Mucosa of gallbladder (tissue), 1 donor: ENCODE measurements at regions not wholly inside any gene's neighbourhood (a gene's known extent, or its start where the extent isn't known, plus 50 kb on each side); places are given as distances from the start of the nearest gene placed in this dataset.

Experiments used
- DNase-seq: peaks from one replicate; pipeline ENCODE4 v3.0.0-alpha.2; 2020; ENCODE audit warnings: low spot score
- donor health status: DM: no; HTN: no; CAD: no.

- no peak for DNase-seq
These were observed 742.1 kb upstream of the TENM4 start for GRCh38 chr11:80182901-80183300.

DNA sequence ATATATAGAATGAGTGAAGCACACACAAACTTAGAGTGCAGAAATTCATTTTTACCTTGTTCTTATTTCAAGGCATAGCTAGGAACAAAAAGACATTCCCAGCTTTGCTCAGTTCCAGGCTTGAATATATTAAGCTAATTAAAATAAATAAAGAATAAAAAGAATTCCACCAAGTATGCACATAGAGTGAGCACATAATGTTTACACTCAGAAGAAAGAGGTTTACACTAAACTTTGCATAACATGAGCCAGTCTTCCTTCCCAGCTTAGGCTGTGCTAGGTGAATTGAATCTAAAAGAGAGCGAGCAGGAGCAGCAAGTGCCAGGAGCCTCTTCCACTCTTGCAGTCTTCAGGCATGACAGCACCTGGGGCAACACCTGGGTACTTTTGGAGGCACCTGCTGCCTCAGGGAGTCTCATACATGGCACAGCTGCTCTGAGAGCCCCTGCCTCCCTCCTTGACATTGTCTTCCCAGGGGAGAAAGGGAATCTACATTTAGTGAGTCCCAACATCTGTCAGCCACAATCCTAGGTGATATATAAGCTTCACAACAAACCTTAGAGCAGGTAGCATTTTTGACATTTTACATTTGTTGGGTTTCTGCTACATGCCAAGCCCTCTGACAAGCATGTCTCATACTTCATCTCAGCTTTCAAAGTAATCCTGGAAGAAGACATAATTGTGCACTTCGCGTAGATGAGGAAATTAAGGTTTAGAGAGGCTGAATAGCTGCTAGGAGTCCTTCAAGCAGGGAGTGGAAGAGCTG, 732.7 kb upstream of the TENM4 start:
- no peak for DNase-seq

- DNase-seq: no peak
These were observed 728.0 kb upstream of the TENM4 start for GRCh38 chr11:80168796-80169195.

- no peak for DNase-seq
These were observed 726.9 kb upstream of the TENM4 start for GRCh38 chr11:80167766-80168165.

- DNase-seq: no peak
These were observed 724.9 kb upstream of the TENM4 start for GRCh38 chr11:80165744-80166143.

DNA sequence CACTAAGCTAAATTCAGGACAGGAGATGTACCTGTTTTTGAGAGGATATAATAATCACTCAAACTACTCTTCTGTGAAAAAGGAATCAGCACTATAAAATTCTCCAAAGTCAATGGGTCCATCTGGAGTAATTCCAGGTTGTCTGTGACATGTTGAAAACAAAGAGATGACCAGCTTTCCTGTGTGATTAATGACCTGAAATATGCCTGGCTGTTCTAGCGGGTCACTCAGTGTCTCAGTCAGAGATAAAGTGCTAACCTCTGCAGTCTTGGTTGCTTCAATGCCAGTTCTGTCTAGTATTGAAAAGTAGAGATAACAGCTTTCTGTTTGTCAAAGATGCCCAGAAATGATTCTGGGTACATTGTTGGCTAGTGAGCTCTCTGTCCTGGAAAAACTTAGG, 722.6 kb upstream of the TENM4 start:
- DNase-seq: no peak

GRCh38 chr11:80163011-80163410, 722.2 kb upstream of the TENM4 start:
- no peak for DNase-seq

- no peak for DNase-seq
These were observed 721.6 kb upstream of the TENM4 start for GRCh38 chr11:80162387-80162786.

- DNase-seq: no peak
These were observed 716.6 kb upstream of the TENM4 start for GRCh38 chr11:80157447-80157846.

DNA sequence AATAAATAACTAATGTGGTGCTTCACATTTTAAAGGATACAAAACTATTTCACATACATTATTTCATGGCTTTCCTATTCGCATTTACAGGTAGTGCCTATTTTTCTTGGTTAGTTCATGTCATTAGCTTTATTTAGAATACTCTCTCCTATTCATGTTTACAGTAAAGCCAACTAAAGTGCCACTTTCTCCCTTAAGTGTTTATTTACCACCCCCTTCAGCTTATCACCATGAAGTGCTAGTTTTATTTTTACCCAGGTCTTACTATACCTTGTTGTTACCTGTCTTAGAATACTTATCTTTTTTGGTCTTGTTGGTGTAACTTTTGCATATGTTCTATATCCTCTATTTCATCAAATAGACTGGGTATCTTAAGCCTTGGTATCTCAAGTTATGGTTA, 715.2 kb upstream of the TENM4 start:
- DNase-seq: no peak

DNA sequence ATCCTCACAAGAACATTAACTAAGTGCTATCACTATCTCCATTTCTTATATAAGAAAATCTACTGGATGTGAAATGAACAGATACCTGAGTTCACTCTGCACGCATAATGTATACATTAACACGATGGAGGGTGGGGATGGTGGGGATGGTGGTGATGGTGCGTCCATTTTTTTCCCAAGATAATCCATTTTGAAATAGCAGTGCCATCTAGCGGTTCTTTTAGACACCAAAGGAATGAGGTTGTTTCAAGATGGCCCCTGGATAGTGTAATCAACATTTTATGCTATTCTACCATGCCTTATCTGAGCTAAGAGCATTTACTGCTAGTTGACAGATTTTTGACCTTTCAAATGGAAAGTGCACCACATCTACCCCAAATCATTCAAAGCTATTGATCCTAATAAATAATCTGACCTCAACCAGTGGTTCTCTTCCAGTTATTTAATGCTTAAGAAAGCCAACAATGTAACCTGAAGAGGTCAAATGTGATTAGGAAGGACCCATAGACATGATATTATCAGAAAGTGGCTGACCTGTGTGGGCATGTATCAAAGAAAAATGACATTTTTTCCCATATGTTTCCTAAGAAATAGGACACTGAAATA, 714.7 kb upstream of the TENM4 start:
- no peak for DNase-seq

GRCh38 chr11:80146232-80146631, 705.4 kb upstream of the TENM4 start:
- no peak for DNase-seq

GRCh38 chr11:80144897-80145594, 704.2 kb upstream of the TENM4 start:
- DNase-seq: no peak

- no peak for DNase-seq
These were observed 696.2 kb upstream of the TENM4 start for GRCh38 chr11:80136991-80137390.

- DNase-seq: no peak
These were observed 688.6 kb upstream of the TENM4 start for GRCh38 chr11:80129396-80129795.

GRCh38 chr11:80122211-80122610, 681.4 kb upstream of the TENM4 start:
- DNase-seq: no peak

GRCh38 chr11:80118073-80118472, 677.2 kb upstream of the TENM4 start:
- DNase-seq: peak; percentile 54

- DNase-seq: no peak
These were observed 676.0 kb upstream of the TENM4 start for GRCh38 chr11:80116796-80117195.

GRCh38 chr11:80109652-80110051, 668.8 kb upstream of the TENM4 start:
- DNase-seq: no peak

GRCh38 chr11:80109031-80109430, 668.2 kb upstream of the TENM4 start:
- DNase-seq: no peak

DNA sequence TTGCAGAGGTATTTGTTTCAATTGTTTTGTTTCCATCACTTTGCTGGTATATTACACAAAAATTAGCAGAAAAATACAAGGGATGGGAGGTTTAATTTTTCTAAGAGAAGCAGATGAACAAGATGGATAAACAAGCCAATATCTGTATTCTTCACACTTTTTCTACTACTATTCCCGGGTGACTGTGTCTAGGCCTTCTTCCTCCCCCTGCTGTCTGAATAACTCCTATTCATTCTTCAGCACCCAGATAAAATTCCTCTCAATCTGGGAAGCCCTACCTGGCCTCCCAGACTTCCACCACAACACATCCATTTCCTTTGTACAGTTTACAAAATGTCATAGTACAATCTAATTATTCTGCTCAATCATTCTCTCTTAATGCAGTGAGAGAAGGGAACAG, 666.6 kb upstream of the TENM4 start:
- no peak for DNase-seq

DNA sequence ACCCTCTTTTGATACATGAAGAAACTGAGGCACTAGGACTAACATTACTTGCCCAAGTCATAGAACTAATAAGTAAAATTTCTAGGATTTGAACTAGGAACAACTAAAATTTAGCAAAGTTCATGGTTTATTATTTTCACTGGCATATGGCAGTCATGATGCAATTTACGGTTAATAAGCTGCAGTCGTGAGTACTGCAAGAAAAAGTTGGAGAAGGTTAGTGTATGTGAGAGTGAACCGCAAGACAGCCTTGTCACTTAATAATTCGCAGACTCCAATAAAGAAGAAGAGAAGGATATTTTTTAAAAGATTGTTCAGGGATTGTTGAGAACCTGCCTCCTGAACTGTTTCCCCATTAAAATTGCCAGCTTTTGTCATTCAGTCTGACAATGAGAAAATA, 663.4 kb upstream of the TENM4 start:
- no peak for DNase-seq
